ENCODE measurements at regions not wholly inside any gene's neighbourhood (a gene's known extent, or its start where the extent isn't known, plus 50 kb on each side); places are given as distances from the start of the nearest gene placed in this dataset.

- TF ChIP-seq EEA1 (CRISPR knock-in tag; IDR thresholded peaks at IDR 0.05; ENCODE audit: borderline replicate concordance), result no peak
- TF ChIP-seq BCL6 (CRISPR knock-in tag; IDR thresholded peaks at IDR 0.05), result no peak
- no peak for TF ChIP-seq ZNF816 (CRISPR knock-in tag; IDR thresholded peaks at IDR 0.05; ENCODE audit: borderline replicate concordance)
- no peak for TF ChIP-seq DDIT3 (CRISPR knock-in tag; IDR thresholded peaks at IDR 0.05)
- no peak for TF ChIP-seq KMT2B (CRISPR knock-in tag; IDR thresholded peaks at IDR 0.05)
These were observed 109.7 kb upstream of the ROPN1 start (continued) for GRCh38 chr3:124101643-124102042.

- CTCF ChIA-PET (ENCODE audit: low intra/inter-chr PET ratio, low total read pairs), result no interaction called here
- BruUV-seq (replicated peaks), result no TSS peak
- in situ Hi-C loops (cut with HindIII; ENCODE audit: extremely low pct_ligation_motif_present, low pct_unique_long_range_greater_than_20kb) (no loop called here), intact Hi-C loops (cut with micrococcal nuclease; ENCODE audit: unreplicated experiment) (no loop called here)
- no peak overlapping the region for H3K27ac ChIP-seq (ENCODE audit: extremely low read length, insufficient read depth, low read length)
- FAIRE-seq (no peak), DNase-seq (ENCODE audit: low spot score) (no peak), ATAC-seq (no peak)
- 0% methylated on average over 4 of the region's 4 CpGs for WGBS (ENCODE audit: low lambda C conversion rate)
- H3K4me3 ChIP-seq (replicated peaks in 1 of 3; ENCODE audit: insufficient read depth in 1 of 3, low read depth in 2 of 3, low read length in 3 of 3), result no peak overlapping the region
- POLR2A ChIA-PET, result no interaction called here
- H3K36me3 ChIP-seq (replicated peaks in 1 of 2; ENCODE audit: control insufficient read depth in 1 of 2, insufficient read depth in 2 of 2, low read length in 2 of 2), result no peaks in the 10 kb centered on the region
- no peak overlapping the region for H3K4me2 ChIP-seq (ENCODE audit: low read depth, low read length)
- H2AFZ ChIP-seq (ENCODE audit: low read length), result no peak overlapping the region
- 0 out of 2 replicates have a peak, but pooled peaks cover 3% of the 10 kb centered on the region for H3K4me1 ChIP-seq (ENCODE audit: insufficient read depth, low read length)
- peaks cover 0 to 3% of the 10 kb centered on the region in 2 experiments; a peak in 1 of 5 replicates for H3K27me3 ChIP-seq (ENCODE audit: control insufficient read depth in 1 of 2, insufficient read depth in 2 of 2, low read length in 2 of 2)
- H3K9ac ChIP-seq (ENCODE audit: insufficient read depth, low read depth, low read length), result no peak overlapping the region
- TF ChIP-seq ZNF136 (CRISPR knock-in tag; IDR thresholded peaks at IDR 0.05; ENCODE audit: low read depth) (no peak), SYNCRIP (IDR thresholded peaks at IDR 0.05; ENCODE audit: insufficient read depth, low read depth, low read length) (no peak)
- no peaks in the 10 kb centered on the region for H3K9me3 ChIP-seq (ENCODE audit: low read length)
- H3K79me2 ChIP-seq (ENCODE audit: insufficient read depth, low read length), result no peaks in the 10 kb centered on the region
- H4K20me1 ChIP-seq (ENCODE audit: insufficient read depth, low read length), result no peaks in the 10 kb centered on the region
These were observed 115.4 kb upstream of the ROPN1 start for GRCh38 chr3:124107104-124107890.

Data from HepG2 (cell line).